HAP-1 (cell line): ENCODE measurements at regions not wholly inside any gene's neighbourhood (a gene's known extent, or its start where the extent isn't known, plus 50 kb on each side); places are given as distances from the start of the nearest gene placed in this dataset.
"Not testable (repeated sequence)": the region's sequence is repeated elsewhere in the genome, so short reads cannot be mapped to it uniquely, and the experiment has no call there.

Experiments used
- DNase-seq, 2 experiments: peaks; one replicate each; pipeline ENCODE4 v3.0.0-alpha.2; 2016 to 2020; ENCODE audit warnings: low spot score in 2 of 2
- H3K27me3 ChIP-seq: fragments of 250-450 bp; sonication (Bioruptor Pico); 2 replicates; pipeline ENCODE4 v1.5.1; 2020; ENCODE audit warnings: low read depth, mild to moderate bottlenecking, moderate library complexity
- H3K36me3 ChIP-seq: fragments of 250-450 bp; sonication (Bioruptor Pico); replicated peaks from 2 replicates; pipeline ENCODE4 v1.5.1; 2020; ENCODE audit warnings: mild to moderate bottlenecking
- H3K4me1 ChIP-seq: fragments of 250-450 bp; sonication (Bioruptor Pico); 2 replicates; pipeline ENCODE4 v1.5.1; 2020; ENCODE audit warnings: mild to moderate bottlenecking
- H3K4me3 ChIP-seq: fragments of 250-450 bp; sonication (Bioruptor Pico); 2 replicates; pipeline ENCODE4 v1.5.1; 2020; ENCODE audit warnings: mild to moderate bottlenecking, moderate library complexity
- H3K9me3 ChIP-seq: fragments of 250-450 bp; sonication (Bioruptor Pico); 2 replicates; pipeline ENCODE4 v1.5.1; 2020; ENCODE audit warnings: mild to moderate bottlenecking, moderate library complexity
- in situ Hi-C: fragments of 300-500 bp; cut with MboI; formaldehyde crosslinking; loops from 3 replicates; pipeline ENCODE4 v1.14.3; 2020; ENCODE audit warnings: low sequenced_read_pairs, inconsistent platforms, mixed read lengths

DNA sequence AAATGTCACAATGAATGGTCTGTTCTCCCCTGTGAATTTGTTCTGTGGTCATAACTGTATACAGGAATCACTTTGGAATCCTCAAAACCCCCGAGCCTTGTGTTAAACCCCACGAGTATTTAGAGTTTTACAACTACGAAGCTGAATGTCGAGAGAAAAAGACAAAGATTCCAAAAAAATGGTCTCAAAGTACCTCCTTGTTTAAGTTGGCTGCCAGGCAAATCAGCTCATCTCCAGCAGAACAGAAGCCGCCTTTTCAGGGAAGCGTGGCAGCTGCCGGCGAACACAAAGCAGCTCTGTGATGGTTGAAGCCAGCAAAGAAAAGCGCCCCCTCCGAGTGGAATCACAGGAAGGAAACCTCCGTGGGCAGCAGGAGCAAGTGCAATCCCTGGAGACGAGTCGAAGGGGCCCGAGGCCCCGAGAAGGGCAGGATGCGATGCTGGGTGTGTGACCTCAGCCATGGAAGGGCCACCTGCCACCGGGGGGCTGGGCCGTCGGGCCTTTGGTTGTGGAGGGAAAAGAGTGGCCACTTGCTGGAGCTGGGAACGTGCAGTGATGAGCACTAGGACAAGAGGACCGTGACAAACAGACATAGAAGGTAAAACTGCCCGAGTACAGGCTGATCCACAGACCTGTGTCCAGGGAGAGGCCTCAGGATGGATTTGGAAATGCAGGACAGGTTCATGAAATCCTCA lies 706.4 kb downstream of the SEMA5A start:
- Histone ChIP-seq H3K36me3 (no peaks in the 10 kb centered on the region), H3K4me1 (no peaks in the 10 kb centered on the region), H3K27me3 (no peaks in the 10 kb centered on the region), H3K9me3 (no peaks in the 10 kb centered on the region), H3K4me3 (no peak overlapping the region)
- in situ Hi-C loops = no loop called here
- no peak for DNase-seq

DNA sequence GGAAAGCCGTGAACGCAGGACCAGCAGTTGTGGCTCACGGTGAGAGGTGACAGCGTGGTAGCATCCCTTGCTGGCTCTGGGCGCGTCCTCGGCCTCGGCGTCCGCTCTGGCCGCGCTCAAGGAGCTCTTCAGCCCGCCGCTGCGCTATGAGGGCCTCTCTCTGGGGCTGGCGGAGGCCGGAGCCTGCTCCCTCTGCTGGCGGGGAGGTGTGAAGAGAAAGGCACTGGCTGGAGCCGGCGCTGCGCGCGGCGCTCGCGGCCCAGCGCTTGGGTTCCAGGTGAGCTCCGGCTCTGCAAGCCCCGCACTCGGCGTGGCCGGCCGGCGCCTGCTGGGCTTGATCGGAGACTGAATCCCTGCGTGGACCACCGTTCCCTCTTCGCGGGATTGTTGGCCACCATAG lies 705.6 kb downstream of the SEMA5A start:
- no peaks in the 10 kb centered on the region for H3K36me3 ChIP-seq
- no peaks in the 10 kb centered on the region for H3K4me1 ChIP-seq
- DNase-seq = no peak
- in situ Hi-C loops = no loop called here
- H3K4me3 ChIP-seq = no peak overlapping the region
- H3K27me3 ChIP-seq = no peaks in the 10 kb centered on the region
- H3K9me3 ChIP-seq = no peaks in the 10 kb centered on the region

DNA sequence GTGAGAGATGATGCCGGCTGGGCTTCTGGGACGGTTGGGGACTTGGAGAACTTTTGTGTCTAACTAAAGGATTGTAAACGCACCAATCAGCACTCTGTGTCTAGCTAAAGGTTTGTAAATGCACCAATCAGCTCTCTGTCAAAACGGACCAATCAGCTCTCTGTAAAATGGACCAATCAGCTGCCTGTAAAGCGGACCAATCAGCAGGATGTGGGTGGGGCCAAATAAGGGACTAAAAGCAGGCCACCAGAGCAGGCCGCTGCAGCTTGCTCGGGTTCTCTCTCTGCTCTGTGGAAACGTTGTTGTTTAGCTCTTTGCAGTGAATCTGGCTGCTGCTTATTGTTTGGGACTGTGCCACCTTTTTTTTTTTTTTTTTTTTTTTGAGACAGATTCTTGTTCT lies 705.1 kb downstream of the SEMA5A start:
- DNase-seq, H3K4me1 ChIP-seq, in situ Hi-C loops, H3K36me3 ChIP-seq, H3K9me3 ChIP-seq, H3K4me3 ChIP-seq, H3K27me3 ChIP-seq: not testable (repeated sequence)

DNA sequence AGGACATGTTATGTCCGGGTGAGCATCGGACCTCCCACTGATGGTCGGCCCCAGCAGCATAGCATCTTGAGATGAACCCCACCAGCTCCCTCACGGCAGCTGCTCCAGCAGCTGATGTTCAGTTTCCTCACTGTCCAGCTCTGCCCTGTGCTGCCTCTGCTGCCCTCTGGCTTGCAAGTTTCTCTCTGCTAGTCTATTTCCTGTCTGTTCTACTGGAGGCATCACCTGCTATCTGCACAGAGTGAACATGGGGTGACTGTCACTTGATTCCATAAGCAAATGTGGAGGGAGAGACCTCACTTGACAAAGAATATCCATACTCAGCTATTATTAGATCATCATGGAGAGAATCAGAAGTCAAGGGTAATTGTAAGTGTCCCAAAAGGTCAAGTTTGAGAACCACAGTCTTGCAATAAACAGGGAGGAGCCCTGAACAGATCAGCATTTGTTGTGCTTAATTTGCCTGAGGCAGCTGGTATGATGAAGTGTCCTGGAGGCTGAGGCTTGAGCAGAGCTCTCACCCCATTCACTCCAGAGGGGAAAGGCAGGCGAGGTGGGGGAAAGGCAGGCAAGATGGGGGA lies 702.8 kb downstream of the SEMA5A start:
- no peak for DNase-seq
- in situ Hi-C loops = no loop called here
- Histone ChIP-seq H3K4me3 (no peak overlapping the region), H3K9me3 (no peaks in the 10 kb centered on the region), H3K27me3 (no peaks in the 10 kb centered on the region), H3K4me1 (no peaks in the 10 kb centered on the region), H3K36me3 (no peaks in the 10 kb centered on the region)

DNA sequence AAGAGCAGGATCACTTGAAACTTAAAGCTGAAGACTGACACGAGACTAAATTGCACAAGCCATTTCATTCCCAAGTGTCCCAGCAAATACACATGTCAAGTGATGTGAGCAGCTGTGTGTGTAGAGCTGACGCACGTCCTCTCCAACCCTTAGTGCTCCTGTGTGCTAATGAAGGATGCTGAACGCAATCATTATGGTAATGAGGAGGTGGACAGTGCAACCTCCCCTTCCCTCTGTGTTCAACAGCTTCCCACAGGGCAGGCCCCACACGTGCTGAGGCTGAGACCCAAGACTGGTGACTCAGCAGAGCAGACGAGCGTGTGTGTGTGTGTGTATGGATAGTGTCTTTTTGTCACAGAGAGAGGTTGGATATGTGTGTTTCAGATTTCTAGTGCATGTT lies 702.1 kb downstream of the SEMA5A start:
- Histone ChIP-seq H3K4me1 (no peaks in the 10 kb centered on the region), H3K36me3 (no peaks in the 10 kb centered on the region), H3K4me3 (no peak overlapping the region), H3K27me3 (no peaks in the 10 kb centered on the region), H3K9me3 (no peaks in the 10 kb centered on the region)
- in situ Hi-C loops = no loop called here
- DNase-seq = no peak

DNA sequence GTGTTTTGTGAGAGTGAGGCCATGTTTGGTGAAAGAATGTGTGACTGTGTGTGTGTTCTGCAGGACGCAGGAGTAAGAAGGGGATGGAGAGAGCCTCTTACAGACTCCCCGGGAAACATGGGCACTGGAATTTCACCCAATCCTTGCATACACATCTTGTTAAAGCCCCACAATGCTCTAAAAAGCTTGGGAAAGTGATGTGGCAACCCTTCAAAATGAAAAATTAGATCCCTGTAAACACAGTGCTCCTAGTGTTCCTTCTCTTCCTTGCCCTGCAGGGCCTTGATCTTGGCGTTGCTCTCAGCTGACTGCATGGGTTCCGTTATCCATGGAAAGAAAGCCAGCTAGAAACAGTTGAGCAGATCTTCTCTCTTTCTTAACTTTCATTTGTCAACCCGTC lies 701.7 kb downstream of the SEMA5A start:
- Histone ChIP-seq H3K36me3 (no peaks in the 10 kb centered on the region), H3K9me3 (no peaks in the 10 kb centered on the region), H3K4me1 (no peaks in the 10 kb centered on the region), H3K4me3 (no peak overlapping the region), H3K27me3 (no peaks in the 10 kb centered on the region)
- in situ Hi-C loops = no loop called here
- no peak for DNase-seq

DNA sequence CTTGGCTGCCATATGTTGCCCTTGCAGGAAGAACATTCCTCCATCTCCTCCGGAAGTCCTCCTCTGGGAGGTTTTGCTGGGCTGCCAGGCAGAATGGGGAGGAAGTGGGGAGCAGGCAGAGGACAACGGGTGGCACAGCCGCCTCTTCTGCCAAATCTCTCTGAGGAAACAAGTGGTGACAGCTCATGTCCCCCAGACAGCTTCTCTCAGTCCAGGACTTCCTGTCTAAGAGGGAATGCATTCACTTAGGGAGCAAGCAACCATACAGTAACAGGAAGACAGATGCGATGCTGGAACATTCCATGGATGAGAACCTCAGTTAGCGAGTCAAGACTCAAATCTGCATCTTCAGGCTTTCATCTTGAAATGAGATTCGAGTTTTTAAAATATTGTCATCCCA lies 701.0 kb downstream of the SEMA5A start:
- Histone ChIP-seq H3K36me3 (no peaks in the 10 kb centered on the region), H3K4me3 (no peak overlapping the region), H3K27me3 (no peaks in the 10 kb centered on the region), H3K9me3 (no peaks in the 10 kb centered on the region), H3K4me1 (no peaks in the 10 kb centered on the region)
- no peak for DNase-seq
- in situ Hi-C loops = no loop called here

DNA sequence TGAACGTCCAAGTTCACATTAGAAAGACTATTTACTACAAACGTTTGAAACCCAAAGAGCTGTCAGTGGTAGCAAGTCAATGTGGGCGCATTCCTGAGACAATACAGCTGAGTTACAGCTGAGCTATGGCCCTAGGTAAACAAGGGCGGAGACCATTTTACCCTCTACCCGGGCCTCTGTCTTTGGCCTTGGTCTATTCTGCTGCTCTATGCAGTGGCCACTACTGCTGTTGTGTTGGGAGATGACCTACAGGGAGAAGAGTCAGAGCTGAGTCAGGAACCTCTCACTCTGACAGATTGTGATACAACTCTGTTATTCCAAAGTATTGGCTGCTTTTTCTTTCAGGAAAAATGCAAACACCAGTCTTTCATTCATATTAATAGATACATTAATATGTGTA lies 700.6 kb downstream of the SEMA5A start:
- DNase-seq = no peak
- Histone ChIP-seq H3K9me3 (no peaks in the 10 kb centered on the region), H3K4me1 (no peaks in the 10 kb centered on the region), H3K27me3 (no peaks in the 10 kb centered on the region), H3K36me3 (no peaks in the 10 kb centered on the region), H3K4me3 (no peak overlapping the region)
- in situ Hi-C loops = no loop called here

- no peak for DNase-seq
- H3K36me3 ChIP-seq = no peaks in the 10 kb centered on the region
- no peaks in the 10 kb centered on the region for H3K9me3 ChIP-seq
- H3K4me1 ChIP-seq = no peaks in the 10 kb centered on the region
- in situ Hi-C loops = no loop called here
- H3K4me3 ChIP-seq = no peak overlapping the region
- no peaks in the 10 kb centered on the region for H3K27me3 ChIP-seq
Observed at GRCh38 chr5:8848366-8848765, 697.5 kb downstream of the SEMA5A start.

GRCh38 chr5:8848997-8849594 lies 696.8 kb downstream of the SEMA5A start:
- Histone ChIP-seq H3K36me3 (no peaks in the 10 kb centered on the region), H3K27me3 (no peaks in the 10 kb centered on the region), H3K4me1 (no peaks in the 10 kb centered on the region), H3K9me3 (no peaks in the 10 kb centered on the region), H3K4me3 (no peak overlapping the region)
- no peak for DNase-seq
- in situ Hi-C loops = no loop called here

GRCh38 chr5:8851101-8851500 lies 694.8 kb downstream of the SEMA5A start:
- DNase-seq = no peak
- Histone ChIP-seq H3K4me1 (no peaks in the 10 kb centered on the region), H3K9me3 (no peaks in the 10 kb centered on the region), H3K4me3 (no peak overlapping the region), H3K27me3 (no peaks in the 10 kb centered on the region), H3K36me3 (no peaks in the 10 kb centered on the region)
- in situ Hi-C loops = no loop called here

- H3K27me3 ChIP-seq = no peaks in the 10 kb centered on the region
- in situ Hi-C loops = no loop called here
- no peaks in the 10 kb centered on the region for H3K4me1 ChIP-seq
- no peak overlapping the region for H3K4me3 ChIP-seq
- H3K9me3 ChIP-seq = no peaks in the 10 kb centered on the region; the same call in 1 of the 2 replicates
- no peak for DNase-seq
- H3K36me3 ChIP-seq = no peaks in the 10 kb centered on the region
Observed at GRCh38 chr5:8857051-8857450, 688.8 kb downstream of the SEMA5A start.

- Histone ChIP-seq H3K9me3 (no peaks in the 10 kb centered on the region; the same call in 1 of the 2 replicates), H3K27me3 (no peaks in the 10 kb centered on the region), H3K4me3 (no peak overlapping the region), H3K4me1 (no peaks in the 10 kb centered on the region), H3K36me3 (no peaks in the 10 kb centered on the region)
- in situ Hi-C loops = no loop called here
- DNase-seq = no peak
Observed at GRCh38 chr5:8861764-8862163, 684.1 kb downstream of the SEMA5A start.

DNA sequence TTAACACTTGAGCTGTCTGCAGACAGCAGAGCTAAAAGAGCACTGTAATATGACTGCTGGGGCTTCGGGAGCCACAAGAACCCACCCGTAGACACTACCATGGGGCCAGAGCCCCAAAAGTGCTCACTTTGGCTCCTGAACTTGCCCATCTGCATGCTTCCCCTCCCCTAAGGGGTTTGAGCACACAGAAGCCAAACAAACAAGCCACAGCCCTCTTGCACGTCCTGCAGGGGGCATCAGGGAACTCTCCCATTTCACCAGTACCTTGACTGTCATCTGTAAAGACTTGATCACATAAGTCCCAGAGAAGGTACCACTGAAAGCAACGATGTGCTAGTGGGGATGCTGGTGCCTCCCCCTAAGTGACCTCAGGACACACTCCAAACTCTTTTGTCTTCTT lies 681.8 kb downstream of the SEMA5A start:
- DNase-seq = no peak
- in situ Hi-C loops = no loop called here
- Histone ChIP-seq H3K27me3 (no peaks in the 10 kb centered on the region), H3K36me3 (no peaks in the 10 kb centered on the region), H3K4me3 (no peak overlapping the region), H3K9me3 (no peaks in the 10 kb centered on the region), H3K4me1 (no peaks in the 10 kb centered on the region)
